ENCODE measurements at regions not wholly inside any gene's neighbourhood (a gene's known extent, or its start where the extent isn't known, plus 50 kb on each side); places are given as distances from the start of the nearest gene placed in this dataset.

DNA sequence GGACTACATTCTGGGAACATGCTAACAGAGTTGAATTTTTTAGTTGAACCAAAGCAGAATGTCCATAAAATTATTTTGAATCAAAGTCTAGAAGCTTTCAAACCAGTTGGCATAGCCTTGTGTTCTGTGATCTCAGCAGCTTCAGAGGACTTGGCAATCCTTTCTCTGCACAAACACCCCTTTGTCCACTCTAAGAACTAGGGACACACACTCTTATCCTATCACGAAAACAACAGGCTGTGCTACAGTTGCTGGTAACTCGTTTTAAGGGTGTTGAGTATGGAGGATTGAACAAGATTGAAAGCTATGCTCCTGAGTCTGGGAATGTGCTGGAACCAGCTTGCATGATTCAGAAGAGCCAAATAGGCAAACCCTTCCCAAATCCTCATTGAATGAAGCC is 76.4 kb upstream of the PRSS58 start:
- Histone ChIP-seq H3K36me3 (no peaks in the 10 kb centered on the region), H3K27ac (no peak overlapping the region), H3K4me3 (no peak overlapping the region), H3K9me3 (no peaks in the 10 kb centered on the region), H3K4me1 (no peaks in the 10 kb centered on the region), H3K27me3 (peaks cover 0 to 3% (median 0%) of the 10 kb centered on the region in 4 donors)
- 56 to 61% methylated on average over 2 of the region's 2 CpGs for WGBS, 2 donors
- intact Hi-C loops (cut with DNase I) = no loop called here
- no peak for DNase-seq
- TF ChIP-seq POLR2A (IDR thresholded peaks at IDR 0.05) = no peak
- TF ChIP-seq, protein P1, sequence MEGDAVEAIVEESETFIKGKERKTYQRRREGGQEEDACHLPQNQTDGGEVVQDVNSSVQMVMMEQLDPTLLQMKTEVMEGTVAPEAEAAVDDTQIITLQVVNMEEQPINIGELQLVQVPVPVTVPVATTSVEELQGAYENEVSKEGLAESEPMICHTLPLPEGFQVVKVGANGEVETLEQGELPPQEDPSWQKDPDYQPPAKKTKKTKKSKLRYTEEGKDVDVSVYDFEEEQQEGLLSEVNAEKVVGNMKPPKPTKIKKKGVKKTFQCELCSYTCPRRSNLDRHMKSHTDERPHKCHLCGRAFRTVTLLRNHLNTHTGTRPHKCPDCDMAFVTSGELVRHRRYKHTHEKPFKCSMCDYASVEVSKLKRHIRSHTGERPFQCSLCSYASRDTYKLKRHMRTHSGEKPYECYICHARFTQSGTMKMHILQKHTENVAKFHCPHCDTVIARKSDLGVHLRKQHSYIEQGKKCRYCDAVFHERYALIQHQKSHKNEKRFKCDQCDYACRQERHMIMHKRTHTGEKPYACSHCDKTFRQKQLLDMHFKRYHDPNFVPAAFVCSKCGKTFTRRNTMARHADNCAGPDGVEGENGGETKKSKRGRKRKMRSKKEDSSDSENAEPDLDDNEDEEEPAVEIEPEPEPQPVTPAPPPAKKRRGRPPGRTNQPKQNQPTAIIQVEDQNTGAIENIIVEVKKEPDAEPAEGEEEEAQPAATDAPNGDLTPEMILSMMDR (IDR thresholded peaks at IDR 0.05) = no peak

DNA sequence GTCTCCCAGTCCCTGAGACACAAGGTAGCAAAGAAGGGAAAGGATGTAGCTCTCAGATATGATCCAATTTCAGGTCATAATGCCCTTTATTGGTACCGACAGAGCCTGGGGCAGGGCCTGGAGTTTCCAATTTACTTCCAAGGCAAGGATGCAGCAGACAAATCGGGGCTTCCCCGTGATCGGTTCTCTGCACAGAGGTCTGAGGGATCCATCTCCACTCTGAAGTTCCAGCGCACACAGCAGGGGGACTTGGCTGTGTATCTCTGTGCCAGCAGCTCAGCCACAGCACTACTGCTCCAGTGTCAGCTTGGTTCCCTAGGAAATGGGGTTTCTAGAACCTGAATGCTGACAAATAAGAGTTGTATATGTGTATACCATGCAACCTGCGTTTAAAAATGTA is 74.6 kb upstream of the PRSS58 start:
- H3K27me3 ChIP-seq = peaks cover 0 to 6% (median 0%) of the 10 kb centered on the region in 4 donors
- H3K4me3 ChIP-seq = no peak overlapping the region
- DNase-seq = no peak
- H3K9me3 ChIP-seq = no peaks in the 10 kb centered on the region
- H3K27ac ChIP-seq = no peak overlapping the region
- intact Hi-C loops (cut with DNase I) = no loop called here
- H3K4me1 ChIP-seq = no peaks in the 10 kb centered on the region
- no peaks in the 10 kb centered on the region for H3K36me3 ChIP-seq
- WGBS, 2 donors = 71 to 81% methylated on average over 3 to 5 of the region's 6 CpGs
- TF ChIP-seq POLR2A (IDR thresholded peaks at IDR 0.05) = no peak
- TF ChIP-seq, protein P1 (IDR thresholded peaks at IDR 0.05) = no peak

DNA sequence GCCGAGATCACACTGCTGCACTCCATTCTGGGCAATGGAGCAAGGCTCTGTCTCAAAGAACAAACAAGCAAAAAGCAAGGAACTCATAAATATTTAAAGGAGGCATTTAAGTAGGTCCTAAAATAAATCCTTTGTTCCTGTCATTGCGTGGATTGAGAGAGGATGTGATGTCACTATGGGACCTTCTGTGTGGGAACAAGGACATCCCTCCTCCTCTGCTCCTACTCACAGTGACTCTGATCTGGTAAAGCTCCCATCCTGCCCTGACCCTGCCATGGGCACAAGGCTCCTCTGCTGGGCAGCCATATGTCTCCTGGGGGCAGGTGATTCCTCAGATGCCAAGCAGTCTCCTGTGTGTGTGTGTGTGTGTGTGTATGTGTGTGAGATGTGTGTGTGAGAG is 74.1 kb upstream of the PRSS58 start:
- intact Hi-C loops (cut with DNase I) = no loop called here
- no peaks in the 10 kb centered on the region for H3K9me3 ChIP-seq
- no peak overlapping the region for H3K4me3 ChIP-seq
- no peak overlapping the region for H3K27ac ChIP-seq
- TF ChIP-seq, protein P1 (IDR thresholded peaks at IDR 0.05) = no peak
- TF ChIP-seq POLR2A (IDR thresholded peaks at IDR 0.05) = no peak
- H3K27me3 ChIP-seq = peaks cover 0 to 6% (median 0%) of the 10 kb centered on the region in 4 donors
- no peak for DNase-seq
- H3K4me1 ChIP-seq = no peaks in the 10 kb centered on the region
- H3K36me3 ChIP-seq = no peaks in the 10 kb centered on the region
- 33 to 62% methylated on average over 2 of the region's 2 CpGs for WGBS, 2 donors

DNA sequence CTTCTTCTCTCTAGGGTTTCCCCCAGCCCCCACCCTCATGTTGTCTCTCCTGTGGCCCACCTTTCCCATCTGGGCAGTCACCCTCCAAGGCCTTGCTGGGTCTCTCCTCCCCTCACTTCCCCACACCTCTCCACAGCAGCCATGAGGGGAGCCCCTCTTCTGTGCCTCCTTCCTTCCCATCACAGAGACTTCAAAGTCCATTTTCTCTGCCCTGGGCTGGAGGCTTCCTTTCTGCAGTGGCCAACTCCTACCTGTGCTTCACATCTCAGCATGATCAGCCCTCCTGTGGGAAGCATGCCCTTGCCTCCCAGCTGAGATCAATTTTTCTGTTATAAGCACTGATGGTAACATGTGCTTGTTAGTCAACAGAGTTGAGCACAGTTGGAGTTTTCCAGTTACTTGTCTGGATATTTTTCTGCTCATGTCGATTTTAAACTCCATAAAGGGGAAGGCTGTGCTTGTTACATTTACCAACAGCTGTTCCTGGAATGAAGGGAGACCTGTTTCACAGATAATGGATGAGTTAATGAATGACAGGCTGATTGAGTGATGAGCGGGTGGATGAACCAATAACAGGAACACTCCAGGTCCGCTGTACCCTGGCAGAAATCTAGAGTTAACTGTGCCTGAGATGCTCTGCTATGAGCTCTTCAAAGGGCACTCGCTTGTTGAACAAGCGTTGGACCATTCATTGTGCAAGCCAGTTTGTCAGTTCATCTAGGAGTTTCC is 71.4 kb upstream of the PRSS58 start:
- TF ChIP-seq, protein P1 (IDR thresholded peaks at IDR 0.05) = no peak
- TF ChIP-seq POLR2A (IDR thresholded peaks at IDR 0.05) = no peak
- Histone ChIP-seq H3K4me1 (no peaks in the 10 kb centered on the region), H3K36me3 (no peaks in the 10 kb centered on the region), H3K27me3 (peaks cover 0 to 6% (median 0%) of the 10 kb centered on the region in 4 donors), H3K9me3 (no peaks in the 10 kb centered on the region), H3K27ac (no peak overlapping the region), H3K4me3 (no peak overlapping the region)
- intact Hi-C loops (cut with DNase I) = no loop called here
- DNase-seq = no peak
- 66 to 72% methylated on average over 5 of the region's 5 CpGs for WGBS, 2 donors

DNA sequence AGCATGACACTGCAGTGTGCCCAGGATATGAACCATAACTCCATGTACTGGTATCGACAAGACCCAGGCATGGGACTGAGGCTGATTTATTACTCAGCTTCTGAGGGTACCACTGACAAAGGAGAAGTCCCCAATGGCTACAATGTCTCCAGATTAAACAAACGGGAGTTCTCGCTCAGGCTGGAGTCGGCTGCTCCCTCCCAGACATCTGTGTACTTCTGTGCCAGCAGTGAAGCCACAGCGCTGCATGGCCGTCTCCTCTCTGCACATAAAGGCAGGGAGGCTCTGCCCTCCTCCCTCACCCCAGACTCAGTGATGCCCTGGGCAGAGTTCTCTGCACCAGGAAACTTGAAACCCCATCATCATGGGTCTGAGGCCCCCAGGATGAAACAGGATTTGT is 70.7 kb upstream of the PRSS58 start:
- H3K4me3 ChIP-seq = no peak overlapping the region
- no peak for DNase-seq
- no peaks in the 10 kb centered on the region for H3K9me3 ChIP-seq
- no peaks in the 10 kb centered on the region for H3K4me1 ChIP-seq
- peaks cover 0 to 6% (median 0%) of the 10 kb centered on the region in 4 donors for H3K27me3 ChIP-seq
- no peak overlapping the region for H3K27ac ChIP-seq
- H3K36me3 ChIP-seq = no peaks in the 10 kb centered on the region
- 63% methylated on average over 5 of the region's 6 CpGs; no CpG with 5 or more reads in 1 of the 2 donors for WGBS, 2 donors
- intact Hi-C loops (cut with DNase I) = no loop called here
- no peak for TF ChIP-seq POLR2A (IDR thresholded peaks at IDR 0.05)
